GM12865 (cell line): ENCODE measurements at regions not wholly inside any gene's neighbourhood (a gene's known extent, or its start where the extent isn't known, plus 50 kb on each side); places are given as distances from the start of the nearest gene placed in this dataset.

ENCODE experiments used
- DNase-seq: peaks from one replicate; pipeline ENCODE4 v3.0.0; 2010; ENCODE audit warnings: low read depth
- H3K4me3 ChIP-seq: 2 replicates; pipeline ENCODE4 v1.5.1; 2011; ENCODE audit warnings: mild to moderate bottlenecking, low read depth, low read length, control low read depth
- TF ChIP-seq, protein P1 (sequence below): IDR thresholded peaks from 2 replicates; pipeline ENCODE4 v1.5.1; 2011; ENCODE audit warnings: low read length, control low read depth, low read depth, inconsistent platforms; ENCODE audit not compliant: insufficient read depth; ENCODE audit errors: missing control alignments

DNA sequence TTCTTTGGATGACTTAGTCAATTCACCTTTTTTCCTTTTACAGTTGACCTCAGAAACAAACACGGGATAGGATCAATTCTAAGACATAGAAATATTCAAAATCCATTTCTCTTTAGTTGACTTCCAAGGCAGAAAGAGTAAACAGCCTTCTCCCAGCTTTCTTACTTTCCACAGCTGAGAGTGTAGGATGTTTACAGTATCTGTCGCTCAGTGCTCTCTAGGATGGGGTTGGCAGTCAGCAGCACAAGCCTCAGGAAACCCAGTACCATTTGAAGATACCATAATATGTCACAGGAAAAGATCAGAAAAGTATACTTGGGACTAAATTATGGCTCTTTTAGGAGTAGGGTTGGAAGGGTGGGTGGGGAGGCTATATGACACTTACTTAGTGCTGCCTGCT is 88.2 kb downstream of the OGFRL1 start:
- H3K4me3 ChIP-seq = no peak overlapping the region
- no peak for DNase-seq
- TF ChIP-seq, protein P1, sequence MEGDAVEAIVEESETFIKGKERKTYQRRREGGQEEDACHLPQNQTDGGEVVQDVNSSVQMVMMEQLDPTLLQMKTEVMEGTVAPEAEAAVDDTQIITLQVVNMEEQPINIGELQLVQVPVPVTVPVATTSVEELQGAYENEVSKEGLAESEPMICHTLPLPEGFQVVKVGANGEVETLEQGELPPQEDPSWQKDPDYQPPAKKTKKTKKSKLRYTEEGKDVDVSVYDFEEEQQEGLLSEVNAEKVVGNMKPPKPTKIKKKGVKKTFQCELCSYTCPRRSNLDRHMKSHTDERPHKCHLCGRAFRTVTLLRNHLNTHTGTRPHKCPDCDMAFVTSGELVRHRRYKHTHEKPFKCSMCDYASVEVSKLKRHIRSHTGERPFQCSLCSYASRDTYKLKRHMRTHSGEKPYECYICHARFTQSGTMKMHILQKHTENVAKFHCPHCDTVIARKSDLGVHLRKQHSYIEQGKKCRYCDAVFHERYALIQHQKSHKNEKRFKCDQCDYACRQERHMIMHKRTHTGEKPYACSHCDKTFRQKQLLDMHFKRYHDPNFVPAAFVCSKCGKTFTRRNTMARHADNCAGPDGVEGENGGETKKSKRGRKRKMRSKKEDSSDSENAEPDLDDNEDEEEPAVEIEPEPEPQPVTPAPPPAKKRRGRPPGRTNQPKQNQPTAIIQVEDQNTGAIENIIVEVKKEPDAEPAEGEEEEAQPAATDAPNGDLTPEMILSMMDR = no peak

DNA sequence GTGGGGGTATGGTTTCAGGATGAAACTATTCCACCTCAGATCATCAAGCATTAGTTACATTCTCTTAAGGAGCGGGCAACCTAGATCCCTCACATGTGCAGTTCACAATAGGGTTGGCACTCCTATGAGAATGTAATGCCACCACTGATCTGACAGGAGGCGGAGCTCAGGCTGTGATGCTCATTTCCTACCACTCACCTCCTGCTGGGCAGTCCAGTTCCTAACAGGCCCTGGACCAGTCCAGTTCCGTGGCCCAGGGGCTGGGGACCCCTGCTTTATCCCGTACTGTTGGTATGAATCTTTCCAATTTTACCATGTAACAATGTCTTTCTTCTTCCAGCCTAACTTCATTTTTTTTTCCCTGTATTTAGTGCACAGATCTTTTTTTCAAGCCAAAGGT is 94.9 kb downstream of the OGFRL1 start:
- TF ChIP-seq, protein P1 = no peak
- no peak for DNase-seq
- H3K4me3 ChIP-seq = no peak overlapping the region

DNA sequence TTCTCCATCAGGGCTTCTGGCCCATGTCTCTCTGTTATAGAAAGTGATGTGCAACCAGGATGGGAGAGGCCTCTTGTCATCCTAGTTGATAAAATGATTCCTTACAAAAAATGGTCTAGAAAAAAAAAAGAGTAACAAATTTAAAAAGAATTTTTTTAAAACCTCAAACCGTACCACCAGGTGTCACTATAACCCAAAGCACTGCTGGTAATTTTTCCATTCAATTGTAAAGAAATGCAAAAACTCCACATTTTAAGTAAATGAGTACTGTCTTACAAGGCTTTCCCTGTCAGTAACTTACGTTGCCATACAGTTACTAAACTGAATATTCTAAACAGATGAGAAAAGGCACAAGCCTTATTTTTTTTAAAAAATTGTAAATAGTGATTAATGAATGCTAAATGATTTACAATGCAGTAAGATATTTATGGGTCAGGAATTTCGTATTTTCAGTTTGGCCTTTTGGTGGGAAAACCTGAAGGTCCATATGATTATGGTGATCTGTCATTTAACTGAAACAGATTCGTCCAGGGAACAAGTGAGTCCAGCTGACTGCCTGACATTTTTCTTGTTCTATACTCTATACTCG is 95.4 kb downstream of the OGFRL1 start:
- TF ChIP-seq, protein P1 = peak; percentile 40
- DNase-seq = peak; percentile 39
- no peak overlapping the region for H3K4me3 ChIP-seq

DNA sequence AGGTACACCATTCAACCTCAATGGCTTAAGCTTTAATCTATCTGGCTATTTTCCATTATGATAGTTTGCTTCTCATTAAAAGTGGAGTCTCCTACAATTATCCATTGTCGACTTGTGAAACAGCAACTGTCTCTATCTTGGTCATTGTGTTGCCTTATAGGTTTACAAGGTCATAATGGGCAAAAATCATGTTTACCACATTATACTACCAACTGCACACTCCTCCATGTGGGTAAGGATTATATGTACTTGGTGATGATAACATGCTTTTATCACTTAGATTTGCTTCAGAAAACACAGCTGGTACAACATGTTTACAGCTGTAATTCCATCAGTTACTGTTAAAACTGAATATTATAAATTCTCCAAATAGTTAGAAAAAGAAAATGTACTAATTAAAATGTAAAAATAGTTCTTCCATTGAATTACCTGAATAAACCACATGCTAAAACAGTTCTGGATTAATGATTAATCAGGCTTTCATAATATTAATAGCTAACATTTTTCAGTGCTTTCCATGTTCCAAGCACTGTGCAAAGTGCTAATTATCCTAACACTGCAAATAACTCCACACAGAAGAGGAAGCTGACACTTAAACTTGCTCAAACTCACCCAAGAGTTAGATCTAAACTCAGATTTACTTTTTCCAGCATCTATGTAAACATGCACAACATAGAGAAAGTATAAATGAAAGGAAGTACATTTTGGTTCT is 96.7 kb downstream of the OGFRL1 start:
- TF ChIP-seq, protein P1 = no peak
- DNase-seq = no peak
- H3K4me3 ChIP-seq = no peak overlapping the region

DNA sequence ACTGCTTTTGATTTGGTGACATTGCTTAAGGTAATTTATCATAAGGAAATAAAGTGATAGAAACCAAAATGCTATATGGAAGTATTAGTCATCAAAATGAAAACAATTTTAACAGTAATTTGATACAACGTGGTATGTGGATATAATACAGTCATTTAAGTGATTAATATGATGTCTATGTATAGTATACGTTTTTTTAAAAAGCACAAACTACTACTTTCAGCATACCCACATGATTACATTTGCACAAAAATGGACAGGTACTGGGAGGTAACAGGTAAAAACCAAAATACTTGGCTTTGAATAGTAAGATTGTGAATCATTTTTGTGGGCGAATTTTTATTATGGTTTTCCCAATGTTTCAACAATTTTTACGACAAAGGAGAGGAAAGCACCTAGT is 97.6 kb downstream of the OGFRL1 start:
- no peak overlapping the region for H3K4me3 ChIP-seq
- TF ChIP-seq, protein P1 = no peak
- no peak for DNase-seq

DNA sequence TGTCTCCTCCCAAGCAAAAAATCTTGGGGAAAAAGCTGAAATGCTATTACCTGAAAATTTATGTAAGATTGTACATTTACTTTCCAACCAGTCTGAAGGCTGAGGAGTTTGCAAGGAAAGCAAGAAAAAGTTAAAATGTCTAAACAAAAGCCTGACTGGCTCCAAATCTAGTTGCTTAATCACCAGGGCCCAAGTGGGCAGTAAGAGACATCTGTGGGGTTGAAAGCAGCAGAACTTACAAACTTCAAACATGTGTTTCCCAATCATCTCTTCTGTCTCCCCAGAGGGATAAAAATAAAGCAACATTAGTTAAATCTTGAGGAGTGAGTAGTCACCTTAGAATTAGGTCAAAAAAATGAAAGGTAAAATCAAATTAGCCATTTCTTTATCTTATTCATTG is 98.6 kb downstream of the OGFRL1 start:
- TF ChIP-seq, protein P1 = no peak
- no peak for DNase-seq
- H3K4me3 ChIP-seq = no peak overlapping the region
